CD4-positive, alpha-beta T cell treated with Interleukin-21 for 1 hour (primary cell): ENCODE measurements at regions not wholly inside any gene's neighbourhood (a gene's known extent, or its start where the extent isn't known, plus 50 kb on each side); places are given as distances from the start of the nearest gene placed in this dataset.

ENCODE experiments used
- DNase-seq: peaks from one replicate; pipeline ENCODE4 v3.0.0-alpha.2; 2020

- no peak for DNase-seq
These were observed 423.1 kb downstream of the MAFB start for GRCh38 chr20:40265825-40266533.

GRCh38 chr20:40262219-40262618, 426.8 kb downstream of the MAFB start:
- DNase-seq: no peak

GRCh38 chr20:40258931-40259330, 430.1 kb downstream of the MAFB start:
- DNase-seq: no peak

- DNase-seq: no peak
These were observed 431.3 kb downstream of the MAFB start for GRCh38 chr20:40257763-40258162.

GRCh38 chr20:40255365-40255764, 433.7 kb downstream of the MAFB start:
- DNase-seq: no peak

GRCh38 chr20:40254023-40254772, 434.8 kb downstream of the MAFB start:
- no peak for DNase-seq

- DNase-seq: no peak
These were observed 437.6 kb downstream of the MAFB start for GRCh38 chr20:40251284-40251932.

- DNase-seq: no peak
These were observed 439.2 kb downstream of the MAFB start for GRCh38 chr20:40249805-40250204.

- no peak for DNase-seq
These were observed 443.2 kb downstream of the MAFB start for GRCh38 chr20:40245829-40246228.

- DNase-seq: no peak
These were observed 444.8 kb downstream of the MAFB start for GRCh38 chr20:40244286-40244685.

- DNase-seq: no peak
These were observed 447.3 kb downstream of the MAFB start for GRCh38 chr20:40241596-40242343.

- no peak for DNase-seq
These were observed 450.5 kb downstream of the MAFB start for GRCh38 chr20:40238511-40238910.

- DNase-seq: no peak
These were observed 454.4 kb downstream of the MAFB start for GRCh38 chr20:40234593-40234992.

- no peak for DNase-seq
These were observed 455.6 kb downstream of the MAFB start for GRCh38 chr20:40233406-40233805.

GRCh38 chr20:40232756-40233155, 456.3 kb downstream of the MAFB start:
- DNase-seq: no peak

- DNase-seq: no peak
These were observed 456.8 kb downstream of the MAFB start for GRCh38 chr20:40232273-40232672.

GRCh38 chr20:40230486-40230885, 458.6 kb downstream of the MAFB start:
- DNase-seq: no peak

- DNase-seq: no peak
These were observed 463.4 kb downstream of the MAFB start for GRCh38 chr20:40225596-40225995.

- no peak for DNase-seq
These were observed 465.2 kb downstream of the MAFB start for GRCh38 chr20:40223810-40224209.

- no peak for DNase-seq
These were observed 470.1 kb downstream of the MAFB start for GRCh38 chr20:40218971-40219370.

- DNase-seq: no peak
These were observed 470.6 kb downstream of the MAFB start for GRCh38 chr20:40218316-40218969.

GRCh38 chr20:40207655-40208054, 481.4 kb downstream of the MAFB start:
- no peak for DNase-seq

- no peak for DNase-seq
These were observed 483.1 kb downstream of the MAFB start for GRCh38 chr20:40205971-40206370.
